Parathyroid adenoma (tissue), 2 donors: ENCODE measurements at regions not wholly inside any gene's neighbourhood (a gene's known extent, or its start where the extent isn't known, plus 50 kb on each side); places are given as distances from the start of the nearest gene placed in this dataset.

Experiments used
- H2AFZ ChIP-seq: fragments of 300-600 bp; sonication (generic); one replicate; pipeline ENCODE4 v1.7.0; 2017; ENCODE audit warnings: antibody characterized with exemption, mild to moderate bottlenecking
- H3K27ac ChIP-seq: fragments of 300-600 bp; sonication (generic); one replicate; pipeline ENCODE4 v1.7.0; 2017
- H3K27me3 ChIP-seq: fragments of 300-600 bp; sonication (generic); one replicate; pipeline ENCODE4 v1.7.0; 2017; ENCODE audit warnings: low read length; ENCODE audit not compliant: control insufficient read depth, insufficient read depth
- H3K36me3 ChIP-seq: fragments of 300-600 bp; sonication (generic); one replicate; pipeline ENCODE4 v1.7.0; 2017; ENCODE audit warnings: low read length; ENCODE audit not compliant: control insufficient read depth, insufficient read depth
- H3K4me1 ChIP-seq: fragments of 300-600 bp; sonication (generic); one replicate; pipeline ENCODE4 v1.7.0; 2017; ENCODE audit warnings: control low read depth
- H3K4me2 ChIP-seq: fragments of 300-600 bp; sonication (generic); one replicate; pipeline ENCODE4 v1.7.0; 2017; ENCODE audit warnings: low read length
- H3K4me3 ChIP-seq: fragments of 300-600 bp; sonication (generic); one replicate; pipeline ENCODE4 v1.7.0; 2017; ENCODE audit warnings: low read depth, low read length
- H3K79me2 ChIP-seq: fragments of 300-600 bp; sonication (generic); one replicate; pipeline ENCODE4 v1.7.0; 2017; ENCODE audit warnings: control low read depth
- H3K9ac ChIP-seq: fragments of 300-600 bp; sonication (generic); one replicate; pipeline ENCODE4 v1.7.0; 2017; ENCODE audit warnings: mild to moderate bottlenecking
- H3K9me3 ChIP-seq: fragments of 300-600 bp; sonication (generic); one replicate; pipeline ENCODE4 v1.7.0; 2017; ENCODE audit warnings: low read length; ENCODE audit not compliant: control insufficient read depth
- CTCF ChIP-seq: fragments of 300-600 bp; sonication (generic); IDR thresholded peaks from one replicate; pipeline ENCODE4 v1.7.0; 2017; ENCODE audit warnings: antibody characterized with exemption, mild to moderate bottlenecking
- donor health status: primary hyperparathyroidism.

- Histone ChIP-seq H3K36me3 (no peaks in the 10 kb centered on the region), H3K4me3 (no peak overlapping the region), H3K9me3 (no peaks in the 10 kb centered on the region), H3K27ac (no peak overlapping the region), H3K4me2 (no peak overlapping the region), H3K9ac (no peak overlapping the region), H3K79me2 (no peaks in the 10 kb centered on the region), H3K4me1 (no peaks in the 10 kb centered on the region), H3K27me3 (no peaks in the 10 kb centered on the region), H2AFZ (no peak overlapping the region)
- TF ChIP-seq CTCF: no peak
These were observed 77.3 kb upstream of the SH3BP4 start for GRCh38 chr2:234874347-234875046.

- no peaks in the 10 kb centered on the region for H3K4me1 ChIP-seq
- H3K9me3 ChIP-seq: no peaks in the 10 kb centered on the region
- no peak for TF ChIP-seq CTCF
- no peaks in the 10 kb centered on the region for H3K27me3 ChIP-seq
- no peak overlapping the region for H2AFZ ChIP-seq
- no peak overlapping the region for H3K4me2 ChIP-seq
- H3K36me3 ChIP-seq: no peaks in the 10 kb centered on the region
- H3K9ac ChIP-seq: no peak overlapping the region
- no peak overlapping the region for H3K27ac ChIP-seq
- H3K4me3 ChIP-seq: no peak overlapping the region
- H3K79me2 ChIP-seq: no peaks in the 10 kb centered on the region
These were observed 78.0 kb upstream of the SH3BP4 start for GRCh38 chr2:234873828-234874173.

GRCh38 chr2:234873103-234873827, 78.6 kb upstream of the SH3BP4 start:
- H3K4me1 ChIP-seq: no peaks in the 10 kb centered on the region
- TF ChIP-seq CTCF: no peak
- H3K4me2 ChIP-seq: no peak overlapping the region
- no peaks in the 10 kb centered on the region for H3K27me3 ChIP-seq
- H3K9ac ChIP-seq: no peak overlapping the region
- no peaks in the 10 kb centered on the region for H3K9me3 ChIP-seq
- no peak overlapping the region for H2AFZ ChIP-seq
- no peaks in the 10 kb centered on the region for H3K79me2 ChIP-seq
- H3K27ac ChIP-seq: no peak overlapping the region
- no peaks in the 10 kb centered on the region for H3K36me3 ChIP-seq
- H3K4me3 ChIP-seq: no peak overlapping the region

GRCh38 chr2:234869969-234870368, 81.8 kb upstream of the SH3BP4 start:
- H3K79me2 ChIP-seq: no peaks in the 10 kb centered on the region
- no peaks in the 10 kb centered on the region for H3K4me1 ChIP-seq
- H3K27me3 ChIP-seq: no peaks in the 10 kb centered on the region
- H3K9ac ChIP-seq: no peak overlapping the region
- no peaks in the 10 kb centered on the region for H3K9me3 ChIP-seq
- H3K4me3 ChIP-seq: no peak overlapping the region
- H3K27ac ChIP-seq: no peak overlapping the region
- no peaks in the 10 kb centered on the region for H3K36me3 ChIP-seq
- no peak for TF ChIP-seq CTCF
- H3K4me2 ChIP-seq: no peak overlapping the region
- no peak overlapping the region for H2AFZ ChIP-seq

GRCh38 chr2:234869164-234869563, 82.7 kb upstream of the SH3BP4 start:
- Histone ChIP-seq H3K9me3 (no peaks in the 10 kb centered on the region), H2AFZ (no peak overlapping the region), H3K27me3 (no peaks in the 10 kb centered on the region), H3K4me3 (no peak overlapping the region), H3K27ac (no peak overlapping the region), H3K4me2 (no peak overlapping the region), H3K4me1 (no peaks in the 10 kb centered on the region), H3K79me2 (no peaks in the 10 kb centered on the region), H3K9ac (no peak overlapping the region), H3K36me3 (no peaks in the 10 kb centered on the region)
- TF ChIP-seq CTCF: no peak
